T-cell (primary cell): ENCODE measurements at regions not wholly inside any gene's neighbourhood (a gene's known extent, or its start where the extent isn't known, plus 50 kb on each side); places are given as distances from the start of the nearest gene placed in this dataset.

ENCODE experiments used
- ATAC-seq, 4 experiments: fragments of 200-7000 bp in 3 of 4; fragments of 150-1000 bp in 1 of 4; cut with Tn5 transposase; replicated peaks in 1 of 4; 1 replicate in 3 of 4; 2 replicates in 1 of 4; pipeline ENCODE4 v1.10.0; 2021; ENCODE audit warnings: moderate library complexity in 3 of 4, mild to moderate bottlenecking in 2 of 4, moderate number of reproducible peaks in 1 of 4
- CTCF ChIA-PET, 2 donors: fragments of 300-600 bp; sonication (Branson Sonifier 250); formaldehyde crosslinking; loops; one replicate each; lab custom pipeline; 2022; ENCODE audit warnings: antibody characterized with exemption in 2 of 2; lab: Charles Lee
- POLR2A ChIA-PET, 2 donors: fragments of 300-600 bp; sonication (Branson Sonifier 250); formaldehyde crosslinking; loops; one replicate each; lab custom pipeline; 2022; ENCODE audit warnings: antibody characterized with exemption in 2 of 2; lab: Charles Lee
- DNase-seq, 35 experiments: peaks; one replicate each; pipeline versions ENCODE4 v3.0.0 to v3.0.0-alpha.2; 2013 to 2023
- H3K27ac ChIP-seq: one replicate; pipeline ENCODE4 v1.5.1; 2013; ENCODE audit warnings: low read length
- H3K27me3 ChIP-seq, 2 experiments: replicated peaks in 1 of 2; 1 replicate in 1 of 2; 2 replicates in 1 of 2; pipeline versions ENCODE4 v1.6.1 to v1.7.0; 2013; ENCODE audit warnings: low read length in 1 of 2, mixed read lengths in 1 of 2; ENCODE audit not compliant: control insufficient read depth in 2 of 2, insufficient read depth in 2 of 2; ENCODE audit errors: extremely low read depth in 1 of 2
- H3K36me3 ChIP-seq, 2 donors: 1 replicate in 1 of 2; 2 replicates in 1 of 2; pipeline versions ENCODE4 v1.6.1 to v1.7.0; 2013; ENCODE audit warnings: low read length in 1 of 2; ENCODE audit not compliant: control insufficient read depth in 2 of 2, insufficient read depth in 1 of 2; ENCODE audit errors: extremely low read depth in 1 of 2
- H3K4me1 ChIP-seq, 2 experiments: 1 replicate in 1 of 2; 2 replicates in 1 of 2; pipeline versions ENCODE4 v1.6.1 to v1.7.0; 2013; ENCODE audit warnings: low read length in 2 of 2, mixed read lengths in 1 of 2; ENCODE audit not compliant: insufficient read depth in 2 of 2, control insufficient read depth in 1 of 2; ENCODE audit errors: extremely low read depth in 1 of 2
- H3K4me3 ChIP-seq, 2 donors: 1 replicate in 1 of 2; 2 replicates in 1 of 2; pipeline versions ENCODE4 v1.5.1 to v1.7.0; 2013; ENCODE audit warnings: mild to moderate bottlenecking in 2 of 2, low read length in 1 of 2, moderate library complexity in 1 of 2; ENCODE audit not compliant: control insufficient read depth in 1 of 2; ENCODE audit errors: extremely low read depth in 1 of 2
- H3K9me3 ChIP-seq: 2 replicates; pipeline ENCODE4 v1.7.0; 2013
- H3K27ac Mint-ChIP-seq, 2 donors: one replicate each; pipeline ENCODE4 v1.8.0; 2020 to 2021; ENCODE audit warnings: mild to moderate bottlenecking in 2 of 2, mixed read lengths in 2 of 2
- H3K27me3 Mint-ChIP-seq, 2 donors: one replicate each; pipeline ENCODE4 v1.8.0; 2021 to 2022; ENCODE audit warnings: mixed read lengths in 2 of 2
- H3K36me3 Mint-ChIP-seq: one replicate; pipeline ENCODE4 v1.8.0; 2021; ENCODE audit warnings: mixed read lengths
- H3K4me1 Mint-ChIP-seq, 3 donors: one replicate each; pipeline ENCODE4 v1.8.0; 2020 to 2022; ENCODE audit warnings: mixed read lengths in 3 of 3, mild to moderate bottlenecking in 1 of 3
- H3K4me3 Mint-ChIP-seq, 3 donors: one replicate each; pipeline ENCODE4 v1.8.0; 2020 to 2022; ENCODE audit warnings: mild to moderate bottlenecking in 3 of 3, mixed read lengths in 3 of 3, moderate library complexity in 3 of 3
- H3K9me3 Mint-ChIP-seq, 3 donors: one replicate each; pipeline ENCODE4 v1.8.0; 2020 to 2022; ENCODE audit warnings: mixed read lengths in 3 of 3
- WGBS: methylation state at CpG from one replicate; pipeline ENCODE4 v1.1.5; 2013; ENCODE audit warnings: missing lambda C conversion rate; ENCODE audit not compliant: insufficient coverage; 5-methylcytosine and 5-hydroxymethylcytosine counted together

- no peak for ATAC-seq
- Histone ChIP-seq H3K27ac (no peak overlapping the region), H3K4me1 (no peaks in the 10 kb centered on the region), H3K9me3 (no peaks in the 10 kb centered on the region), H3K4me3 (no peak overlapping the region), H3K36me3 (no peaks in the 10 kb centered on the region), H3K27me3 (no peaks in the 10 kb centered on the region)
- no peak for DNase-seq
- H3K4me1 Mint-ChIP-seq: no peaks in the 10 kb centered on the region
- H3K36me3 Mint-ChIP-seq: no peaks in the 10 kb centered on the region
- H3K4me3 Mint-ChIP-seq: no peak overlapping the region
- ChIA-PET CTCF (no interaction called here), POLR2A (no interaction called here)
- peaks cover 4 to 16% (median 5%) of the 10 kb centered on the region in 3 donors for H3K9me3 Mint-ChIP-seq
- no peak overlapping the region for H3K27ac Mint-ChIP-seq
- 86% methylated on average over 2 of the region's 3 CpGs for WGBS
- H3K27me3 Mint-ChIP-seq: no peaks in the 10 kb centered on the region
Observed at GRCh38 chr9:82732928-82733327, 330.0 kb downstream of the RASEF start.

GRCh38 chr9:82736126-82736525 is 326.8 kb downstream of the RASEF start:
- no peaks in the 10 kb centered on the region for H3K27me3 ChIP-seq
- ATAC-seq: no peak
- H3K27me3 Mint-ChIP-seq: no peaks in the 10 kb centered on the region
- H3K4me3 Mint-ChIP-seq: no peak overlapping the region
- H3K4me1 ChIP-seq: no peaks in the 10 kb centered on the region
- H3K27ac ChIP-seq: no peak overlapping the region
- CTCF ChIA-PET: no interaction called here
- H3K36me3 ChIP-seq: no peaks in the 10 kb centered on the region
- H3K36me3 Mint-ChIP-seq: no peaks in the 10 kb centered on the region
- no peaks in the 10 kb centered on the region for H3K9me3 ChIP-seq
- DNase-seq: no peak
- POLR2A ChIA-PET: no interaction called here
- WGBS: no CpG with 5 or more reads among the region's 4 CpGs
- H3K9me3 Mint-ChIP-seq: peaks cover 2 to 11% (median 4%) of the 10 kb centered on the region in 3 donors
- H3K4me1 Mint-ChIP-seq: no peaks in the 10 kb centered on the region
- H3K4me3 ChIP-seq: no peak overlapping the region
- no peak overlapping the region for H3K27ac Mint-ChIP-seq

GRCh38 chr9:82736701-82737100 is 326.2 kb downstream of the RASEF start:
- H3K27ac ChIP-seq: no peak overlapping the region
- DNase-seq: no peak
- no peaks in the 10 kb centered on the region for H3K9me3 ChIP-seq
- Mint-ChIP-seq H3K27ac (no peak overlapping the region), H3K27me3 (no peaks in the 10 kb centered on the region), H3K9me3 (peaks cover 2 to 11% (median 4%) of the 10 kb centered on the region in 3 donors), H3K4me3 (no peak overlapping the region), H3K36me3 (no peaks in the 10 kb centered on the region), H3K4me1 (no peaks in the 10 kb centered on the region)
- no peak for ATAC-seq
- H3K36me3 ChIP-seq: no peaks in the 10 kb centered on the region
- H3K4me3 ChIP-seq: no peak overlapping the region
- CTCF ChIA-PET: no interaction called here
- POLR2A ChIA-PET: no interaction called here
- H3K4me1 ChIP-seq: no peaks in the 10 kb centered on the region
- WGBS: 55% methylated on average over 2 of the region's 2 CpGs
- H3K27me3 ChIP-seq: no peaks in the 10 kb centered on the region

- ATAC-seq: no peak
- H3K36me3 ChIP-seq: no peaks in the 10 kb centered on the region
- Mint-ChIP-seq H3K36me3 (no peaks in the 10 kb centered on the region), H3K27ac (no peak overlapping the region), H3K4me1 (no peaks in the 10 kb centered on the region), H3K27me3 (no peaks in the 10 kb centered on the region), H3K4me3 (no peak overlapping the region), H3K9me3 (peaks cover 0 to 13% (median 2%) of the 10 kb centered on the region in 3 donors)
- no peak for DNase-seq
- no peaks in the 10 kb centered on the region for H3K27me3 ChIP-seq
- no peak overlapping the region for H3K4me3 ChIP-seq
- H3K27ac ChIP-seq: no peak overlapping the region
- 100% methylated on average over 2 of the region's 2 CpGs for WGBS
- ChIA-PET POLR2A (no interaction called here), CTCF (no interaction called here)
- no peaks in the 10 kb centered on the region for H3K4me1 ChIP-seq
- H3K9me3 ChIP-seq: no peaks in the 10 kb centered on the region
Observed at GRCh38 chr9:82745919-82746318, 317.0 kb downstream of the RASEF start.

- 88% methylated on average over 4 of the region's 7 CpGs for WGBS
- Histone ChIP-seq H3K36me3 (no peaks in the 10 kb centered on the region), H3K4me1 (no peaks in the 10 kb centered on the region), H3K9me3 (no peaks in the 10 kb centered on the region), H3K27me3 (no peaks in the 10 kb centered on the region), H3K27ac (no peak overlapping the region), H3K4me3 (no peak overlapping the region)
- H3K4me3 Mint-ChIP-seq: no peak overlapping the region
- no peak for ATAC-seq
- no peaks in the 10 kb centered on the region for H3K36me3 Mint-ChIP-seq
- DNase-seq: no peak
- H3K27ac Mint-ChIP-seq: no peak overlapping the region
- no peaks in the 10 kb centered on the region for H3K27me3 Mint-ChIP-seq
- ChIA-PET CTCF (no interaction called here), POLR2A (no interaction called here)
- peaks cover 0 to 13% (median 0%) of the 10 kb centered on the region in 3 donors for H3K9me3 Mint-ChIP-seq
- no peaks in the 10 kb centered on the region for H3K4me1 Mint-ChIP-seq
Observed at GRCh38 chr9:82750411-82750913, 312.5 kb downstream of the RASEF start.

GRCh38 chr9:82757924-82758323 is 305.0 kb downstream of the RASEF start:
- no CpG with 5 or more reads among the region's 1 CpG for WGBS
- no peaks in the 10 kb centered on the region for H3K36me3 ChIP-seq
- Mint-ChIP-seq H3K27me3 (no peaks in the 10 kb centered on the region), H3K9me3 (peaks cover 0 to 4% (median 3%) of the 10 kb centered on the region in 3 donors), H3K27ac (no peak overlapping the region), H3K36me3 (no peaks in the 10 kb centered on the region), H3K4me1 (no peaks in the 10 kb centered on the region), H3K4me3 (no peak overlapping the region)
- H3K27me3 ChIP-seq: no peaks in the 10 kb centered on the region
- no peak overlapping the region for H3K4me3 ChIP-seq
- no peaks in the 10 kb centered on the region for H3K4me1 ChIP-seq
- DNase-seq (no peak), ATAC-seq (no peak)
- no peaks in the 10 kb centered on the region for H3K9me3 ChIP-seq
- H3K27ac ChIP-seq: no peak overlapping the region
- ChIA-PET POLR2A (no interaction called here), CTCF (no interaction called here)

- no peak overlapping the region for H3K27ac ChIP-seq
- Mint-ChIP-seq H3K4me3 (no peak overlapping the region), H3K27me3 (no peaks in the 10 kb centered on the region), H3K9me3 (peaks cover 0 to 4% (median 3%) of the 10 kb centered on the region in 3 donors), H3K4me1 (no peaks in the 10 kb centered on the region), H3K36me3 (no peaks in the 10 kb centered on the region), H3K27ac (no peak overlapping the region)
- WGBS: 63% methylated on average over 1 of the region's 1 CpG
- ChIA-PET POLR2A (no interaction called here), CTCF (no interaction called here)
- no peak overlapping the region for H3K4me3 ChIP-seq
- no peaks in the 10 kb centered on the region for H3K36me3 ChIP-seq
- ATAC-seq (no peak), DNase-seq (no peak)
- H3K27me3 ChIP-seq: no peaks in the 10 kb centered on the region
- H3K9me3 ChIP-seq: no peaks in the 10 kb centered on the region
- H3K4me1 ChIP-seq: no peaks in the 10 kb centered on the region
Observed at GRCh38 chr9:82761027-82761426, 301.9 kb downstream of the RASEF start.
